ENCODE measurements at regions not wholly inside any gene's neighbourhood (a gene's known extent, or its start where the extent isn't known, plus 50 kb on each side); places are given as distances from the start of the nearest gene placed in this dataset.
A peak's percentile ranks its signal among the peaks of the same experiment; 100 is the strongest.

- no peak for TF ChIP-seq POLR2A (IDR thresholded peaks at IDR 0.05; ENCODE audit: borderline replicate concordance, extremely low read depth, insufficient read depth, insufficient read length)
- TF ChIP-seq, protein P1, sequence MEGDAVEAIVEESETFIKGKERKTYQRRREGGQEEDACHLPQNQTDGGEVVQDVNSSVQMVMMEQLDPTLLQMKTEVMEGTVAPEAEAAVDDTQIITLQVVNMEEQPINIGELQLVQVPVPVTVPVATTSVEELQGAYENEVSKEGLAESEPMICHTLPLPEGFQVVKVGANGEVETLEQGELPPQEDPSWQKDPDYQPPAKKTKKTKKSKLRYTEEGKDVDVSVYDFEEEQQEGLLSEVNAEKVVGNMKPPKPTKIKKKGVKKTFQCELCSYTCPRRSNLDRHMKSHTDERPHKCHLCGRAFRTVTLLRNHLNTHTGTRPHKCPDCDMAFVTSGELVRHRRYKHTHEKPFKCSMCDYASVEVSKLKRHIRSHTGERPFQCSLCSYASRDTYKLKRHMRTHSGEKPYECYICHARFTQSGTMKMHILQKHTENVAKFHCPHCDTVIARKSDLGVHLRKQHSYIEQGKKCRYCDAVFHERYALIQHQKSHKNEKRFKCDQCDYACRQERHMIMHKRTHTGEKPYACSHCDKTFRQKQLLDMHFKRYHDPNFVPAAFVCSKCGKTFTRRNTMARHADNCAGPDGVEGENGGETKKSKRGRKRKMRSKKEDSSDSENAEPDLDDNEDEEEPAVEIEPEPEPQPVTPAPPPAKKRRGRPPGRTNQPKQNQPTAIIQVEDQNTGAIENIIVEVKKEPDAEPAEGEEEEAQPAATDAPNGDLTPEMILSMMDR (IDR thresholded peaks at IDR 0.05 in 2 of 3, conservative IDR thresholded peaks at IDR 0.05 in 1 of 3; ENCODE audit: borderline replicate concordance in 1 of 3, insufficient read depth in 1 of 3, low read depth in 2 of 3, low read length in 2 of 3), result no peak
- no peak for TF ChIP-seq POLR2AphosphoS5 (IDR thresholded peaks at IDR 0.05; ENCODE audit: low read depth, low read length)
- no peak for TF ChIP-seq EZH2 (IDR thresholded peaks at IDR 0.05)
- TF ChIP-seq, protein P2, sequence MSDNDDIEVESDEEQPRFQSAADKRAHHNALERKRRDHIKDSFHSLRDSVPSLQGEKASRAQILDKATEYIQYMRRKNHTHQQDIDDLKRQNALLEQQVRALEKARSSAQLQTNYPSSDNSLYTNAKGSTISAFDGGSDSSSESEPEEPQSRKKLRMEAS (IDR thresholded peaks at IDR 0.05), result no peak
- no peak for TF ChIP-seq CEBPB (IDR thresholded peaks at IDR 0.05; ENCODE audit: low read depth)
- TF ChIP-seq ZFX (IDR thresholded peaks at IDR 0.05), result no peak
- TF ChIP-seq EGR1 (IDR thresholded peaks at IDR 0.05; ENCODE audit: low read depth), result no peak
- TF ChIP-seq SP1 (IDR thresholded peaks at IDR 0.05; ENCODE audit: low read depth), result no peak
- TF ChIP-seq, protein P3, sequence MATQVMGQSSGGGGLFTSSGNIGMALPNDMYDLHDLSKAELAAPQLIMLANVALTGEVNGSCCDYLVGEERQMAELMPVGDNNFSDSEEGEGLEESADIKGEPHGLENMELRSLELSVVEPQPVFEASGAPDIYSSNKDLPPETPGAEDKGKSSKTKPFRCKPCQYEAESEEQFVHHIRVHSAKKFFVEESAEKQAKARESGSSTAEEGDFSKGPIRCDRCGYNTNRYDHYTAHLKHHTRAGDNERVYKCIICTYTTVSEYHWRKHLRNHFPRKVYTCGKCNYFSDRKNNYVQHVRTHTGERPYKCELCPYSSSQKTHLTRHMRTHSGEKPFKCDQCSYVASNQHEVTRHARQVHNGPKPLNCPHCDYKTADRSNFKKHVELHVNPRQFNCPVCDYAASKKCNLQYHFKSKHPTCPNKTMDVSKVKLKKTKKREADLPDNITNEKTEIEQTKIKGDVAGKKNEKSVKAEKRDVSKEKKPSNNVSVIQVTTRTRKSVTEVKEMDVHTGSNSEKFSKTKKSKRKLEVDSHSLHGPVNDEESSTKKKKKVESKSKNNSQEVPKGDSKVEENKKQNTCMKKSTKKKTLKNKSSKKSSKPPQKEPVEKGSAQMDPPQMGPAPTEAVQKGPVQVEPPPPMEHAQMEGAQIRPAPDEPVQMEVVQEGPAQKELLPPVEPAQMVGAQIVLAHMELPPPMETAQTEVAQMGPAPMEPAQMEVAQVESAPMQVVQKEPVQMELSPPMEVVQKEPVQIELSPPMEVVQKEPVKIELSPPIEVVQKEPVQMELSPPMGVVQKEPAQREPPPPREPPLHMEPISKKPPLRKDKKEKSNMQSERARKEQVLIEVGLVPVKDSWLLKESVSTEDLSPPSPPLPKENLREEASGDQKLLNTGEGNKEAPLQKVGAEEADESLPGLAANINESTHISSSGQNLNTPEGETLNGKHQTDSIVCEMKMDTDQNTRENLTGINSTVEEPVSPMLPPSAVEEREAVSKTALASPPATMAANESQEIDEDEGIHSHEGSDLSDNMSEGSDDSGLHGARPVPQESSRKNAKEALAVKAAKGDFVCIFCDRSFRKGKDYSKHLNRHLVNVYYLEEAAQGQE (IDR thresholded peaks at IDR 0.05; ENCODE audit: low read depth), result no peak
- no peak for TF ChIP-seq ELF1 (IDR thresholded peaks at IDR 0.05; ENCODE audit: borderline replicate concordance, low read depth)
- no peak for TF ChIP-seq SIN3A (IDR thresholded peaks at IDR 0.05; ENCODE audit: low read depth)
- TF ChIP-seq JUND (IDR thresholded peaks at IDR 0.05), result 0 out of 2 replicates have a peak, but pooled peaks have one; percentile 13
- no peak for TF ChIP-seq RAD21 (IDR thresholded peaks at IDR 0.05; ENCODE audit: low read depth)
Measured at GRCh38 chr3:159928666-159929065, 60.0 kb upstream of the IL12A start.

Data from HCT116 (cell line).